ENCODE measurements at regions not wholly inside any gene's neighbourhood (a gene's known extent, or its start where the extent isn't known, plus 50 kb on each side); places are given as distances from the start of the nearest gene placed in this dataset.
"Not testable (repeated sequence)": the region's sequence is repeated elsewhere in the genome, so short reads cannot be mapped to it uniquely, and the experiment has no call there.

- TF ChIP-seq ZNF780A (CRISPR knock-in tag; IDR thresholded peaks at IDR 0.05), result no peak
- no peak for TF ChIP-seq ARID3A (IDR thresholded peaks at IDR 0.05; ENCODE audit: borderline replicate concordance, low read depth, low read length)
- no peak for TF ChIP-seq SUPT5H (IDR thresholded peaks at IDR 0.05)
- no peak for TF ChIP-seq ZNF444 (CRISPR knock-in tag; IDR thresholded peaks at IDR 0.05)
- no peak for TF ChIP-seq MBD1 (CRISPR knock-in tag; IDR thresholded peaks at IDR 0.05)
Measured at GRCh38 chrX:124455966-124456365, 109.6 kb downstream of the SH2D1A start (continued).

DNA sequence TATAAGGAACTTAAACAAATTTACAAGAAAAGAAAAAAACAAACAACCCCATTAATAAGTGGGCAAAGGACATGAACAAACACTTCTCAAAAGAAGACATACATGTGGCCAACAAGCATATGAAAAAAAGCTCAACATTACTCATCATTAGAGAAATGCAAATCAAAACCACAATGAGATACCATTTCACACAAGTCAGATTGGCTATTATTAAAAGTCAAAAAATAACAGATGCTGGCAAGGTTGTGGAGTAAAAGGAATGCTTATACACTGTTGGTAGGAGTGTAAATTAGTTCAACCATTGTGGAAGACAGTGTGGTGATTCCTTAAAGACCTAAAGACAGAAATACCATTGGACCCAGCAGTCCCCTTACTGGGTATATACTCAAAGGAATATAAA, 113.5 kb downstream of the SH2D1A start:
- BruUV-seq (replicated peaks); CTCF ChIA-PET (ENCODE audit: low intra/inter-chr PET ratio); H3K27ac ChIP-seq (ENCODE audit: extremely low read depth, low read depth, low read length); H3K79me2 ChIP-seq (ENCODE audit: control insufficient read depth, insufficient read depth, low read length); H3K9me3 ChIP-seq (replicated peaks; ENCODE audit: control insufficient read depth, insufficient read depth, low read depth, low read length); H3K4me2 ChIP-seq (ENCODE audit: insufficient read depth, low read length); intact Hi-C loops (cut with micrococcal nuclease); H3K36me3 ChIP-seq (ENCODE audit: control insufficient read depth, insufficient read depth, low read length); H3K27me3 ChIP-seq (ENCODE audit: control insufficient read depth in 2 of 2, insufficient read depth in 2 of 2, low read length in 2 of 2); H4K20me1 ChIP-seq (replicated peaks; ENCODE audit: control insufficient read depth, insufficient read depth, low read length); ATAC-seq; DNase-seq (ENCODE audit: extremely low read depth in 1 of 4, low spot score in 3 of 4); H3K4me1 ChIP-seq (replicated peaks in 1 of 2; ENCODE audit: control insufficient read depth in 2 of 2, insufficient read depth in 2 of 2, low read length in 2 of 2); H3K9me1 ChIP-seq (ENCODE audit: control insufficient read depth, insufficient read depth, low read length); in situ Hi-C loops (cut with MboI); H3K9ac ChIP-seq (ENCODE audit: insufficient read depth in 1 of 2, low read depth in 2 of 2, low read length in 2 of 2); H2AFZ ChIP-seq (ENCODE audit: low read depth, low read length); FAIRE-seq; H3K4me3 ChIP-seq: not testable (repeated sequence)
- POLR2A ChIA-PET, result interaction anchor here (0.6 kb wide), 1 partner anchor 511 kb away, joined by 3 read pairs; no protein-coding TSS in a partner anchor

Measured in K562 (cell line).